ENCODE measurements at regions not wholly inside any gene's neighbourhood (a gene's known extent, or its start where the extent isn't known, plus 50 kb on each side); places are given as distances from the start of the nearest gene placed in this dataset.
"Not testable (repeated sequence)": the region's sequence is repeated elsewhere in the genome, so short reads cannot be mapped to it uniquely, and the experiment has no call there.

GRCh38 chr6:100209323-100210136, 215.5 kb upstream of the MCHR2 start:
- ATAC-seq: no peak
- no peak overlapping the region for H3K4me3 ChIP-seq
- H3K9me3 ChIP-seq: no peaks in the 10 kb centered on the region
- WGBS, 2 donors: 64 to 68% methylated on average over 2 of the region's 2 CpGs
- no peak overlapping the region for H3K27ac ChIP-seq
- no peak for FAIRE-seq
- intact Hi-C loops (cut with DNase I): no loop called here
- DNase-seq: no peak
- H3K4me1 ChIP-seq: no peaks in the 10 kb centered on the region
- no peaks in the 10 kb centered on the region for H3K36me3 ChIP-seq
- TF ChIP-seq CTCF (IDR thresholded peaks at IDR 0.05): no peak
- no peaks in the 10 kb centered on the region for H3K27me3 ChIP-seq

GRCh38 chr6:100203400-100203799, 209.4 kb upstream of the MCHR2 start:
- Histone ChIP-seq H3K4me3 (no peak overlapping the region), H3K27me3 (no peaks in the 10 kb centered on the region), H3K4me1 (no peaks in the 10 kb centered on the region), H3K27ac (no peak overlapping the region), H3K36me3 (no peaks in the 10 kb centered on the region), H3K9me3 (no peaks in the 10 kb centered on the region)
- ATAC-seq: no peak
- WGBS, 2 donors: 68 to 80% methylated on average over 3 of the region's 3 CpGs
- no peak for FAIRE-seq
- intact Hi-C loops (cut with DNase I): no loop called here
- TF ChIP-seq CTCF (IDR thresholded peaks at IDR 0.05): no peak
- no peak for DNase-seq

- 45 to 54% methylated on average over 2 of the region's 2 CpGs for WGBS, 2 donors
- peak in 2 of 4 donors; percentile 63 to 70 for ATAC-seq
- Histone ChIP-seq H3K36me3 (no peaks in the 10 kb centered on the region), H3K4me1 (no peaks in the 10 kb centered on the region), H3K9me3 (no peaks in the 10 kb centered on the region), H3K27ac (no peak overlapping the region), H3K27me3 (no peaks in the 10 kb centered on the region), H3K4me3 (no peak overlapping the region)
- no peak for DNase-seq
- no peak for TF ChIP-seq CTCF (IDR thresholded peaks at IDR 0.05)
- no peak for FAIRE-seq
- intact Hi-C loops (cut with DNase I): no loop called here
Measured at GRCh38 chr6:100202417-100203194, 208.6 kb upstream of the MCHR2 start.

GRCh38 chr6:100196214-100196982, 202.4 kb upstream of the MCHR2 start:
- DNase-seq; H3K36me3 ChIP-seq; FAIRE-seq; H3K4me3 ChIP-seq; H3K9me3 ChIP-seq; H3K27me3 ChIP-seq; ATAC-seq; intact Hi-C loops (cut with DNase I); H3K4me1 ChIP-seq; H3K27ac ChIP-seq: not testable (repeated sequence)
- 91 to 92% methylated on average over 27 to 35 of the region's 37 CpGs for WGBS, 2 donors

- H3K4me1 ChIP-seq; H3K27ac ChIP-seq; DNase-seq; H3K27me3 ChIP-seq; H3K36me3 ChIP-seq; H3K4me3 ChIP-seq; H3K9me3 ChIP-seq; intact Hi-C loops (cut with DNase I); FAIRE-seq; ATAC-seq: not testable (repeated sequence)
- WGBS, 2 donors: 76 to 82% methylated on average over 2 of the region's 2 CpGs
Measured at GRCh38 chr6:100195244-100195643, 201.2 kb upstream of the MCHR2 start.
